Islet of Langerhans (tissue), 1 donor: ENCODE measurements at regions not wholly inside any gene's neighbourhood (a gene's known extent, or its start where the extent isn't known, plus 50 kb on each side); places are given as distances from the start of the nearest gene placed in this dataset.

ENCODE experiments used
- FAIRE-seq: peaks from one replicate; lab custom pipeline; 2011; peaks lifted over from hg19 to GRCh38; lab: Jason Lieb, UNC

- no peak for FAIRE-seq
Measured at GRCh38 chr1:234672349-234673135, 62.6 kb upstream of the IRF2BP2 start.

DNA sequence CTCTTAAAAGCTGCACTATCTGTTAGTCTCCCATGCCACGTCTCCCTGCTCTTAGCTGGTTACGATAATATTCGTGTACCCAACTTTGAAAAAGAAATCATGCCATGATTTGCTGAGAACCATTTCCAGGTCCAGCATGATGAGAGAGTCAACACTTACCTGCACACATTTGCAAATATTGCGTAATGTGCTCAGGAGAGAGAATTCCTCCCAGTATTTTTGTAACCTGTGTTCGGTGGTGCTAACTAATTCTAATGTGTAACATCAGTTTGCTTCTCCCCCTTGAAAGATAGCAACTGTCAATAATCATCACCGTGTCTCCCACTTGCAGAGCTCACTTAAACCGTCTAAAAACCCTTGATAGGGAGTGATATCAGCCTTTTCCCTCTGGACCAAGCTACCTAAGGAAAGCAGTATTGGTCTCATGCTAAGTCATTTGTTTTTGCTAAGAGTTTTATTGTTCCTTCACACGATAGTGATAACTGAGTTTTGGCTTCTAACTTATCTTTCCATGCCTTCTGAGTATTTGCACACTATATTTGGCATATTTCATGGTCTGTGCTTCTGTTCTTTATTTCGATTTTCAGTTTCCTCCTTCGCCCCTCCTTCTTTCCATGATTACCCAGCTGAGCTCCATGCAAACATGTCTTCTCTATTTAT, 61.1 kb upstream of the IRF2BP2 start:
- FAIRE-seq = peak; percentile 96

- no peak for FAIRE-seq
Measured at GRCh38 chr1:234669499-234669898, 59.5 kb upstream of the IRF2BP2 start.

- no peak for FAIRE-seq
Measured at GRCh38 chr1:234668577-234668955, 58.6 kb upstream of the IRF2BP2 start.

- FAIRE-seq = no peak
Measured at GRCh38 chr1:234667600-234668576, 57.9 kb upstream of the IRF2BP2 start.

DNA sequence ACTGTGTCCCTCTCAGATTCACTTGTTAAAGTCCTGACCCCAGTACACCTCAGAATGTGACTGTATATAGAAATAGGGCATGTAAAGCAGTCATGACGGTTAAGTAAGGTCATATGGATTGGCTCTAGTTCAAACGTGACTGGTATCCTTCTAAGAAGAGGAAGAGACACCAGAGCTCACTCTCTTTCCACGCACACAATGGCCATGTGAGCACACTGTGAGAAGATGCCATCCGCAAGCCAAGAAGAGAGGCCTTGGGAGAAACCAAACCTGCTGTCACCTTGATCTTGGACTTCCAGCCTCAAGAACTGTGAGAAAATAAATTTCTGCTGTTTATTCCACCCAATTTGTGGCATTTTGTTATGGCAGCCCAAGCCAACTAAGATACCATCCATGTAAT, 56.8 kb upstream of the IRF2BP2 start:
- no peak for FAIRE-seq

- FAIRE-seq = no peak
Measured at GRCh38 chr1:234665975-234666605, 56.1 kb upstream of the IRF2BP2 start.

DNA sequence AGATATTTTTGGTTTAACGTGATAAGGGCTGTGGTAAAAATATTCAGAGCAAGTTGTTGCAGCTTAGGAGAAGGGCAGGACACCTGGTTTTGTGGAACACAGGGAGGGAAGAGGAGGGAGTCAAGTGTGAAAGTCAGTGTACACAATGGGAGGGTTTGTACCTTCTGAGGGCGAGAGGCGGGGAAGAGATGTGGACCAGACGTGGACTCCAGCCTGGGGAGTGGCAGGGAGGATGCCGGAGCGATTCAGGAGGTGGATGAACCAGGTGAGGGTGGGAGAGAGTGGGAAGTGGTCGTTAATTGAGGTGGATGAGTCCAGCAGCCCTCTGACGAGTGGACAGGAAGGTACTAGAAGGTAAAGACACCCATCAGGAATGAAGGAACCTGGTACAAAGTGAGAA, 52.2 kb upstream of the IRF2BP2 start:
- FAIRE-seq = no peak

- FAIRE-seq = no peak
Measured at GRCh38 chr1:234661317-234661928, 51.4 kb upstream of the IRF2BP2 start.

DNA sequence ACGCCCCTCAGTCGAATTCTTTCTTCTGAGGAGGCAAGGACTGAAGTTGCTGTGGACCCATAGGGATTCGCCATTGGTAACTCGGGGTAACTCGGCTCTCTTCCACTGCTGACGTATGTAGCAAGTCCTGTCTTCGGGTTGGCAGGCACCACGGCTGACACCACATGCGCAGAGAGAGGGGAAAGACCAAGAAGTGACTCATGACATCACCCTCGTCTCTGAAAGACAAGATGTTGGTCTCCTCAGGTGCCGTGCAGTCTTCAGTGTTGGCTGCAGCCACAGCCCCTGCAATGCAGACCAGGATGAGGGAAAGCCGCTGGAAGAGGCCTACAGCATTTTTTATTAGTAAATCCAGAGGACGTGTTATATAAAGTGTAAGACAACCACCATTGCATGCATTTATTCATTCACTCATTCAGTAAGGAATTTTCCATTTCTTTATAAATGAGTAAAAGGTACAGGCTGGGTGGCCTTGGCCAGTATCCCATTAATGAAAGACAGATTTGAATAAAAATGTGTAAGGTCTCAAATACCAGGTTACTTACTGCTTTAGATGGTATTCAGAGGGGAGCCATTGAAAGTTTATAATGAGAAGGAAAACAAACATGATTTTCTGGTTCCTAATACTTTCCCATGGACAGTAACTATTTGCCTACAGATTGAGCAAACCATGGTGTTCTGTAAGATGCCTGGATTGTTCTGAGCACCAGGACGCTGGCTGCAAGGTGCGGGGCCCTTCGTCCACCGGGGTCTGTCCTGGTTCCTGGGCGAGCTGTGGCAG, 50.7 kb upstream of the IRF2BP2 start:
- FAIRE-seq = no peak
